Hepatocyte (in vitro differentiated cells): ENCODE measurements at regions not wholly inside any gene's neighbourhood (a gene's known extent, or its start where the extent isn't known, plus 50 kb on each side); places are given as distances from the start of the nearest gene placed in this dataset.

Experiments
- DNase-seq: peaks from one replicate; pipeline ENCODE4 v3.0.0-alpha.2; 2016; ENCODE audit warnings: low spot score
- H2AFZ ChIP-seq: fragments of 200-600 bp; sonication (generic); 2 replicates; pipeline ENCODE4 v1.6.0; 2016; ENCODE audit warnings: antibody characterized with exemption, mild to moderate bottlenecking
- H3K27ac ChIP-seq: fragments of 200-600 bp; sonication (generic); 2 replicates; pipeline ENCODE4 v1.5.1; 2016; ENCODE audit warnings: mild to moderate bottlenecking
- H3K27me3 ChIP-seq: fragments of 200-600 bp; sonication (generic); 2 replicates; pipeline ENCODE4 v1.6.1; 2016
- H3K36me3 ChIP-seq: fragments of 200-600 bp; sonication (generic); replicated peaks from 2 replicates; pipeline ENCODE4 v1.5.1; 2016; ENCODE audit warnings: low read depth; ENCODE audit not compliant: insufficient read depth
- H3K4me1 ChIP-seq: fragments of 200-600 bp; sonication (generic); 2 replicates; pipeline ENCODE4 v1.5.1; 2016; ENCODE audit warnings: mild to moderate bottlenecking, moderate library complexity; ENCODE audit not compliant: insufficient read depth
- H3K4me2 ChIP-seq: fragments of 200-600 bp; sonication (generic); 2 replicates; pipeline ENCODE4 v1.6.0; 2016
- H3K4me3 ChIP-seq: fragments of 200-600 bp; sonication (generic); 2 replicates; pipeline ENCODE4 v1.5.1; 2016; ENCODE audit warnings: mild to moderate bottlenecking
- H3K79me2 ChIP-seq: fragments of 200-600 bp; sonication (generic); 2 replicates; pipeline ENCODE4 v1.6.0; 2017; ENCODE audit warnings: mild to moderate bottlenecking
- H3K9me2 ChIP-seq: fragments of 200-600 bp; sonication (generic); replicated peaks from 2 replicates; pipeline ENCODE4 v1.6.0; 2017; ENCODE audit warnings: mild to moderate bottlenecking; ENCODE audit not compliant: insufficient read depth
- H3K9me3 ChIP-seq: fragments of 200-600 bp; sonication (generic); 2 replicates; pipeline ENCODE4 v1.5.1; 2016; ENCODE audit warnings: low read depth, mild to moderate bottlenecking
- H4K20me1 ChIP-seq: fragments of 200-600 bp; sonication (generic); 2 replicates; pipeline ENCODE4 v1.6.0; 2016; ENCODE audit warnings: mild to moderate bottlenecking; ENCODE audit not compliant: insufficient read depth, poor library complexity, severe bottlenecking
- CTCF ChIP-seq: fragments of 200-600 bp; sonication (generic); IDR thresholded peaks from 2 replicates; pipeline ENCODE4 v1.5.1; 2016; ENCODE audit warnings: antibody characterized with exemption, mild to moderate bottlenecking; ENCODE audit not compliant: poor library complexity
- EZH2 ChIP-seq: fragments of 200-600 bp; sonication (generic); IDR thresholded peaks from 2 replicates; pipeline ENCODE4 v1.6.1; 2016; ENCODE audit warnings: antibody characterized with exemption, mild to moderate bottlenecking, borderline replicate concordance
- EZH2phosphoT487 ChIP-seq: fragments of 200-600 bp; sonication (generic); IDR thresholded peaks from one replicate; pipeline ENCODE4 v1.6.1; 2018; ENCODE audit warnings: antibody characterized with exemption, mild to moderate bottlenecking, low read depth, moderate library complexity; ENCODE audit not compliant: unreplicated experiment, severe bottlenecking
- WGBS: methylation state at CpG from one replicate; pipeline ENCODE4 v1.1.6; 2016; ENCODE audit warnings: low lambda C conversion rate; ENCODE audit errors: missing lambda C conversion rate; 5-methylcytosine and 5-hydroxymethylcytosine counted together

DNA sequence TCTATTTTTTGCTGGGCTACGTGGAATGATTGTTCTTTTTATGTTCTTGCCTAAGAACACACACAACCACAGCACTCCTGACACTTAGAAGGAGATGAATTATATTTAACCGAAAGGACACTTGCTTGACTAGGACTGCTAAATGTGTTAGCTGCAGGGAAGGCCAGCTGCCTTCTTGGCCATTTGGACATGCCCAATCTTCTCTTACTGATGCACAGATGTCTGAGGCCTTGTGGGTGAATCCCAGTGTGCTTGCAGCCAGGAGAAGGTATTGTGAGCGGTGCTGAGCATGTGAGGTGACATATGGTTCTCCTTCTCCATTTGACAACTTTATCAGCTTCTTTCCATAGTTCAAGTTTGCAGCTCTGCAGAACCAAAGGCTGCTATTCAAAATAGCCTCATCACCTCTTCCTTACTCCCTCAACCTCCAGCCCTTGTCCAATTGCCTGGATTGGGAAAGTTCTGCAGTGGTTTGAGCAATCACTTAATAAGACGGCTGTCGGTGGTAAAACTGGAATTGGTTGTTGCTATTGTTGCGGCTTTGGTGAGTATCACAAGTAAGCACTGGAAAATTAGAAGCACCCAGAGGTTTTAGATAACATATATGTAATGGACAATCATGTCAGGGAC, 1113.3 kb downstream of the TSN start:
- no peak overlapping the region for H2AFZ ChIP-seq
- no peak for DNase-seq
- 92% methylated on average over 6 of the region's 6 CpGs for WGBS
- no peaks in the 10 kb centered on the region for H3K27me3 ChIP-seq
- no peak overlapping the region for H3K4me2 ChIP-seq
- TF ChIP-seq EZH2 (no peak), CTCF (no peak), EZH2phosphoT487 (no peak)
- no peaks in the 10 kb centered on the region for H3K79me2 ChIP-seq
- no peaks in the 10 kb centered on the region for H4K20me1 ChIP-seq
- no peak overlapping the region for H3K27ac ChIP-seq
- H3K36me3 ChIP-seq, result no peaks in the 10 kb centered on the region
- no peak overlapping the region for H3K4me3 ChIP-seq
- no peaks in the 10 kb centered on the region for H3K9me2 ChIP-seq
- no peaks in the 10 kb centered on the region for H3K9me3 ChIP-seq
- H3K4me1 ChIP-seq, result no peaks in the 10 kb centered on the region

DNA sequence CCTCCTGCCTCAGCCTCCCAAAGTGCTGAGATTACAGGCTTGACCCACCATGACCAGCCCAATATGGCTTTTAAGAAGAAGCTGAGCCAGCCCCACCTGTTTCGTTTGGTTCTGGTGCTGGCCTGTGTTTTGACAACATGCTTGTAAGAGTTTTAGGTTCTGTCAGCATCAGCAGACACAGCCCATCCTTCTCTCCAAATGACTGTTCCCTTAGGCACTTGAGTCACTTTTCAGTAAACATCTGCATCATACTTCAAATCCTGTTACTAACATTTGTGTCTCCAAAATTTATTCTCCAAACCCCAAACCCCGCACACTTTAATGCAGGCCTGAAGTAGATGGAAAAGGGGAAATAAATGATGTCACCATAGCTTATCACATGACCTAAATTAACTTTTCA, 1118.5 kb downstream of the TSN start:
- DNase-seq, result no peak
- H4K20me1 ChIP-seq, result no peaks in the 10 kb centered on the region
- H2AFZ ChIP-seq, result no peak overlapping the region
- no peaks in the 10 kb centered on the region for H3K27me3 ChIP-seq
- no peak for TF ChIP-seq CTCF
- TF ChIP-seq EZH2phosphoT487, result no peak
- no peak for TF ChIP-seq EZH2
- H3K27ac ChIP-seq, result no peak overlapping the region
- WGBS, result 82% methylated on average over 2 of the region's 2 CpGs
- H3K9me2 ChIP-seq, result no peaks in the 10 kb centered on the region
- no peaks in the 10 kb centered on the region for H3K36me3 ChIP-seq
- no peaks in the 10 kb centered on the region for H3K4me1 ChIP-seq
- no peak overlapping the region for H3K4me2 ChIP-seq
- H3K4me3 ChIP-seq, result no peak overlapping the region
- no peaks in the 10 kb centered on the region for H3K79me2 ChIP-seq
- no peaks in the 10 kb centered on the region for H3K9me3 ChIP-seq

DNA sequence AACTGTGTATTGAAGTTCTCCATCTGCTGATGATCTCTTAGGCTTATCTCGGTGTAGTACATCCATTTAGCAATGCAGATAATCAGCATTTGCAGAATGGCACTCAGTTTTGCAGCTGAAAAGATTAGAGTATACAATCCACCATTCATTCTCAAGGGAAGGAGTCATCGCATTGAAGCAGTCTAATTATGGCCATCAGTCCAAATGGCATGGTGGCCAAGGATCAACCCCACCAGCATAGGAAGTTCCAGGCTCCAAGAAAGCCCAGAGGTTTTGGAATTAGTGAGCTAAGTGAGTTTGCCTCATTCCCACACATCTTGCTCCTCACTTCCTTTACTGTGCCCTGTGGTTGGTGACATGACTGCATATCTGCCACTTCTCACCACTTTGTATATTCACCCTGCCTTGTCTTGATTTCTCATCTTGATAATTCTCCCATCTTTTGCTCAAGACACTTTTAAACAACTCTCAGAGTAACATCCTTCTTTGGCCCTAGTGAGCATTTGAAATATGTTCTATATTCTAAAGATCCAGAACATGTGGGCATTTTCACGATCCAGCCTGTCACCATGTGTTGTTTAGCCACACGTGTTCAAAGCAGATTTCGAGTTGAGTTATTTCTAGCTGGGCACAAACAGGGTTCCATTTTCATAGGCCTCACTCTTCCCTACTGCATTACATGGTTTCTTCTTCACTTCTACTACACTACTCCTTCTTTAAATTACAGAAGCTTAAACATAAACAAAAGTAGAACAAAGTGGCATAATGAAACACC, 1119.8 kb downstream of the TSN start:
- 82% methylated on average over 5 of the region's 5 CpGs for WGBS
- Histone ChIP-seq H3K36me3 (no peaks in the 10 kb centered on the region), H3K4me3 (no peak overlapping the region), H3K79me2 (no peaks in the 10 kb centered on the region), H3K9me2 (no peaks in the 10 kb centered on the region), H3K4me1 (no peaks in the 10 kb centered on the region), H3K9me3 (no peaks in the 10 kb centered on the region), H3K27me3 (no peaks in the 10 kb centered on the region), H4K20me1 (no peaks in the 10 kb centered on the region), H2AFZ (no peak overlapping the region), H3K27ac (no peak overlapping the region), H3K4me2 (no peak overlapping the region)
- TF ChIP-seq CTCF, result no peak
- TF ChIP-seq EZH2phosphoT487, result no peak
- TF ChIP-seq EZH2, result no peak
- DNase-seq, result no peak

DNA sequence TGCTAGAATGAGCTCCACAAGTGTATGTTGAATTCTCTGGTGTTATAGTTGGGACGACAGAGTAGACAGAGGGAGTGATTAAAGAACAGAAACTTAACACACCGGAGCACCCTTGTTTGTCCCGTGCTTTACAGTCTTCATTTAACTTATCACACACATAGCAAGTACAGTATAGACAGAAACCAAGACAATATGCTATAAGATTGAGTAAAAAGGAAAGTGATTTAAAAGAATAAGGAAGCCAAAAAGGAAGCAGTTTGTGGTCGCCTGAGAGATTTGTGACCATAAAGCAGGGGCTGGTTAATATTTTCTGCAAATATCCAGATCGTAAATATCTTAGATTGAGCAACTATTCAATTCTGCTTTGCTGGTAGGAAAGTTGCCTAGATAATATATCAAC, 1128.4 kb downstream of the TSN start:
- no peaks in the 10 kb centered on the region for H3K27me3 ChIP-seq
- H4K20me1 ChIP-seq, result no peaks in the 10 kb centered on the region
- no peak for TF ChIP-seq EZH2phosphoT487
- no peak for TF ChIP-seq EZH2
- TF ChIP-seq CTCF, result no peak
- no peak overlapping the region for H3K4me2 ChIP-seq
- no peaks in the 10 kb centered on the region for H3K4me1 ChIP-seq
- no peak overlapping the region for H3K4me3 ChIP-seq
- 84% methylated on average over 5 of the region's 5 CpGs for WGBS
- H2AFZ ChIP-seq, result no peak overlapping the region
- H3K9me2 ChIP-seq, result no peaks in the 10 kb centered on the region
- no peak overlapping the region for H3K27ac ChIP-seq
- no peaks in the 10 kb centered on the region for H3K79me2 ChIP-seq
- no peaks in the 10 kb centered on the region for H3K9me3 ChIP-seq
- DNase-seq, result no peak
- H3K36me3 ChIP-seq, result no peaks in the 10 kb centered on the region
